Gastroesophageal sphincter (tissue), 3 donors: ENCODE measurements at regions not wholly inside any gene's neighbourhood (a gene's known extent, or its start where the extent isn't known, plus 50 kb on each side); places are given as distances from the start of the nearest gene placed in this dataset.

Experiments
- POLR2A ChIP-seq, 2 donors: fragments of 450-650 bp; IDR thresholded peaks; one replicate each; pipeline ENCODE4 v1.6.1; 2017; ENCODE audit warnings: antibody characterized with exemption in 2 of 2, mild to moderate bottlenecking in 2 of 2, moderate library complexity in 1 of 2
- POLR2AphosphoS5 ChIP-seq: sonication (generic); formaldehyde crosslinking; IDR thresholded peaks from one replicate; pipeline ENCODE4 v1.6.1; 2017; ENCODE audit warnings: antibody characterized with exemption
- TF ChIP-seq, protein P1 (sequence below), 4 experiments: fragments of 200-600 bp in 2 of 4; fragments of 450-650 bp in 2 of 4; sonication (generic) in 1 of 4; IDR thresholded peaks; one replicate each; pipeline ENCODE4 v1.5.1; 2017 to 2019; ENCODE audit warnings: antibody characterized with exemption in 4 of 4, mild to moderate bottlenecking in 2 of 4, moderate library complexity in 2 of 4

DNA sequence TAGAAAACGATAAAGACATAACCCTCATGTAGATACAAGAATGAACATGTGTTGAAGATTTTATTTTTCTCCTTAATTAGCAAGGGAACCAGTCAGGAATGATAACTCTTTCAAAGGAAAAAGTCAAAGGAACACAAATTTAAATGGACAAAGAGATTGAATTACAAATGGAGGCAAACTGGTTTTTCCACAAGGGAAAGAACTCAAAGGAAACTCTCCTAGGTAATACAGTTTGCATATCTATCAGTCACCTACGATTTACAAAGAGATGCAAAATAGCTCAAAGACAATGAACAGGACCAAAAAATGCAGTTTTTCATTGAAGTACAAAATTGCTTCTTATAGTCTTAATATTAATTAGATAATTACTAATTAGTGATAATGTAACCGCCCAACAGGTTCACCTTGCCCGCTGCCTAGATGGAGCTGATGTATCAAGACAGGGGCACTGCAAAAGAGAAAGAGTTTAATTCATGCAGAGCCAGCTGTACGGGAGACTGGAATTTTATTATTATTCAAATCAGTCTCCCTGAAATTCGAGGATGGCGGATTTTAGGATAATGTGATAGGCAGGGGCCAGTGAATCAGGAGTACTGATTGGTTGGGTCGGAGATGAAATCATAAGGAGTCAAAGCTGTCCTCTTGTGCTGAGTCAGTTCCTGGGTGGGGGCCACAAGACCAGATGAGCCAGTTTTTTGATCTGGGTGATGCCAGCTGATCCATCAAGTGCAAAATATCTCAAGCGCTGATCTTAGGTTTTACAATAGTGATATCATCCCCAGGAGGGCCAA lies 151.0 kb downstream of the TMEM17 start:
- TF ChIP-seq, protein P1, sequence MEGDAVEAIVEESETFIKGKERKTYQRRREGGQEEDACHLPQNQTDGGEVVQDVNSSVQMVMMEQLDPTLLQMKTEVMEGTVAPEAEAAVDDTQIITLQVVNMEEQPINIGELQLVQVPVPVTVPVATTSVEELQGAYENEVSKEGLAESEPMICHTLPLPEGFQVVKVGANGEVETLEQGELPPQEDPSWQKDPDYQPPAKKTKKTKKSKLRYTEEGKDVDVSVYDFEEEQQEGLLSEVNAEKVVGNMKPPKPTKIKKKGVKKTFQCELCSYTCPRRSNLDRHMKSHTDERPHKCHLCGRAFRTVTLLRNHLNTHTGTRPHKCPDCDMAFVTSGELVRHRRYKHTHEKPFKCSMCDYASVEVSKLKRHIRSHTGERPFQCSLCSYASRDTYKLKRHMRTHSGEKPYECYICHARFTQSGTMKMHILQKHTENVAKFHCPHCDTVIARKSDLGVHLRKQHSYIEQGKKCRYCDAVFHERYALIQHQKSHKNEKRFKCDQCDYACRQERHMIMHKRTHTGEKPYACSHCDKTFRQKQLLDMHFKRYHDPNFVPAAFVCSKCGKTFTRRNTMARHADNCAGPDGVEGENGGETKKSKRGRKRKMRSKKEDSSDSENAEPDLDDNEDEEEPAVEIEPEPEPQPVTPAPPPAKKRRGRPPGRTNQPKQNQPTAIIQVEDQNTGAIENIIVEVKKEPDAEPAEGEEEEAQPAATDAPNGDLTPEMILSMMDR (IDR thresholded peaks at IDR 0.05): no peak
- TF ChIP-seq POLR2A (IDR thresholded peaks at IDR 0.05): no peak
- TF ChIP-seq POLR2AphosphoS5: no peak
